SW480 (cell line): ENCODE measurements at regions not wholly inside any gene's neighbourhood (a gene's known extent, or its start where the extent isn't known, plus 50 kb on each side); places are given as distances from the start of the nearest gene placed in this dataset.
A peak's percentile ranks its signal among the peaks of the same experiment; 100 is the strongest.

Experiments used
- DNase-seq: peaks from one replicate; pipeline ENCODE4 v3.0.0-alpha.2; 2016; ENCODE audit warnings: low spot score

DNA sequence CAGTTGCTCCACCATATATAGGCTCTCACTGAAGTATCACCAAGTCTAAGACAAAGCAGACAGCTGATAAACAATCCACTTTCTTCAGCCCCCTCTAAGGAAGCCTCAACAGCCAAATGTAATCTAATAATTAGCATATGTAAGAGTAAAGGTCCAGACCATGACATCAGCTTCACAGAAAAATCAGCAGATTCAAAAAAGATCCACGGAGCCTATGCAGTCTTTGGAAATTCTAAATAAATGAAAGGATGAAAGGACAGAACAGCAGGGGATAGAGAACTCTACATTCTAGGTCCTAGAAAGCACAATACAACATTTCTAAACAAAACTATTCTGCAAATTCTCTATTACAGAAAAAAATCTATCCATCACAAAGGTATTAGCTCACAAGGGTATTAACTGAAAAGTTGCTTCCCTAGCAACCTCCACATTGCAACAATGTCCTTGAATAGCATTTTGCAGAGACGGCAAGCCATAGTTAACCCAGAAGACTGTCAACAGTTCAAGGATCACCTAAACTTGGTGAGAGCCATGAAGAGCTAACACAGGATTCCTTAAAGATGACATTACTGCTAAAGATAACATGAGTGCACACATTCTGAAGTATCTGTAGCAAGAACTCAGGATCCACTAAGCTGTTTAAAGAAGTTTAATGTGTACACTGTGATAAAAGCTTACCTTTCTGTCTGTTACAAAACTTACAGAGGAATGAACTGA, 74.3 kb downstream of the SIPA1L2 start:
- DNase-seq = no peak

DNA sequence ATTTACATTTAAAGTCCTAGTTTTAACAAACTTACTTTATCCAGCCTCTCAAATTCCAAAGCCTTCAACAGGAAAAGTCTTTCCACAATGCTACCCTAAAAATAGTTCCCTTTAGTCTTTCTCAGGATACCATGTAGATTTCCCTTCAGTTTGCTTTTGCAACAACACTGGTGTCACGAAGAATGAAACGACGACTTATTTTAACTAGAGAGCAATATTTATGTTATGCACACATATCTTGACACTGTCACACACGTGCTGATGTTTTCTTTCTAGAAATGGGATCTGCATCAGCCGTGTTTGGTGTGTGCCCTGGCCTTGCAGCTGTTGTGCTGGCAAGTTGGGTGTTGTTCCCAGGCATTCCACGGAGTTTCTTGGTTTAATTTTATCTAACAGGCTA, 75.5 kb downstream of the SIPA1L2 start:
- no peak for DNase-seq

DNA sequence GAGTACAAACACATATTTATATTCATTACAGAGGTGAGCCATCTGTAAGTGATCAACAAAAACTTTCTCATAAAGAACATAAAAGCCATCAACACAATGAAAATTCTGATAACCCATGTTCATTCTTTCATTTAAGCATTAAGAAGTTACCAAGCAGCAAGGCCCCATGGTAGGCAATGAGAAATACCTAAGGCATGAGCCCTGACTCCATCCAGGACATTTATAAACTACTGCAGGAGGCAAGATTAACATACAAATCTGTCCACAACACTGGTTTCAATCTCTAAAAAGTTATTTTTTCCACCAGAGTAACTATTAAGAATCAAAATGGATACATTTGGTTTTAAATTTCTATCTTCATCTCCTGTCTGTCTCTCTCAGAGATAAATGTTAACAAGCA, 76.1 kb downstream of the SIPA1L2 start:
- DNase-seq = no peak

DNA sequence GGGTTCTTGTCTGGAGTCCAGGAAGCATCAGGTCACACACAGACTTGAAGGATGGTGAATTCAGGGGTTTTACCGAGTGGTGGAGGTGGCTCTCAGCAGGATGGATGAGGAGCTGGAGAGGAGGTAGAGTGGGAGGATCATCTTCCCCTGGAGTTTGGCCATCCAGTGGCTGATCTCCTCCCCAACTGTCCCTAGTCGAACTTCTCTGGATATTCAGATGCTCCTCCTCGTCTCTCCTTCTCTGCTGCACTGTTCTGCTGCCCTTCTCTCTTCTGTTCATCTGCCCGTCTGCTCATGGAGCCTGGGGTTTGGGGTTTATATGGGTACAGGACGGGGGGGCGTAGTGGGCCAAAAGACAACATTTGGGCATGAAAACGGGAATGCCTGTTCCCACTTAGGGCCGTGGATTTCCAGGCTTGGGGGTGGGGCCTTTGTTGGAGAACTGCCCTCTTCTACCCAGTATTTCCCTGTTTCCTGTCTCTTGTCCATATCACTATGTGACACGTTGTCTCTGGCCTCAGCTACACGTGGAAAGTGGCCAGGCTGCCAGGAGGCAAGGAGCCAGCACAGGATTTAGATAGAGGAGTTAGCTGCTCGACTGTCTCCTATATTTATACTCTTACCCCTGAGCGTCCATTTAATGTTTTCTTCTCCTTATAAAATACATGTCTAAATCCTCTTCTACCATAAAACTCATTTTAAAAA, 76.7 kb downstream of the SIPA1L2 start:
- no peak for DNase-seq

DNA sequence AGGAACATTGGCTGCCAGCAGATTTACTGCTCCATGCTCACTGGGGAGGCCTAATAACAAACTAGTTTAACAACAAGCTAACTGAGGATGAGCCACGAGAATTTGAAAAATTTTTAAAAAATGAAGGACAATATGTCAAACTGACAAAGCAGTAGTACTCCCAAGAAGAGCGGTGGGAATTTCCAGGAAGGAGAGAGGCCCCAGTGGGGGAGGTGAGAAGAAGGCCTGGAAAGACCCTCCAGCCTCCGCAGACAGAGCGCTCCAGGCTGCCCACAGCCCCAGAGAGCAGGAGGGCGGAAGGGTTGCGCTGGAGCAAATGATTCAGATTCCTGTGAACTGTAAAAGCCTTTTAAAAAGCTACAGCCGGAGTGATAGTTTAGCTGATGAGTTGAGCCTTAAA, 78.5 kb downstream of the SIPA1L2 start:
- no peak for DNase-seq

DNA sequence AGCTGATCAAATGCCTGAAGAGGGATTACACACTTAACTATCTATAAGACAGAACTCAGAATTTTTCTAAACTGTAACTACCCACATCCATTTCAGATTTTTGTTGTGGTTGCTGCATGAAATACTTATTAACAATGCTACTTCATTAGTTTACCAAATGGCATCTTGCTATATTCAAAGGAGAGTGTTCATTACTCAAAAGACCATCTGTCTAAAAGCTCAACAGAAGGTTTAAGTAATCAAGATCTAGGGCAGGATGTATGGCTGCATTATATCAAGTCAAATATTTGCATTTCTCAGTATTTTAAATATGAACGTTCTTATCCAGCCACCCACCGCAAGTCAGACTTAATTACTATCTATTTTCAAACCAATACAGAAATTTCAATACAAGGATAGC, 79.9 kb downstream of the SIPA1L2 start:
- DNase-seq = no peak

DNA sequence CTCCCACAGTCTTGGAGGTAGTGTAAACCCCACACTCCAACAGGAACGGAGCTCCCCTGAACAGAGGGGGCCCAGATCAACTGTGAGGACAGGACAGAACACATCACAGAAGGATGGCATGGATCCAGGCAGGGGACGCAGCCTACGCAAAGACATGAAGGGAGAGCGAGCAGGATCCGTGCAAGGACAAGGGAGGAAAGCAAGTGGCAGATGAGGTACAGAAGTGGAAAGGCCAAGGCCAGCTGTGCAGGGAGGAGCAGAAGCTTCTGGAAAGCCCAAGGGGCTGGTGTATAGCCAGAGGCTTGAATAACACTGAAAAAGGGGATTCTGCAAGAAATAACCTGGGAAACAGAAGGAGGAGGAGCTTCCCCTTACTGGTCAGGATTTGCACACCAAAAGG, 81.2 kb downstream of the SIPA1L2 start:
- DNase-seq = no peak

DNA sequence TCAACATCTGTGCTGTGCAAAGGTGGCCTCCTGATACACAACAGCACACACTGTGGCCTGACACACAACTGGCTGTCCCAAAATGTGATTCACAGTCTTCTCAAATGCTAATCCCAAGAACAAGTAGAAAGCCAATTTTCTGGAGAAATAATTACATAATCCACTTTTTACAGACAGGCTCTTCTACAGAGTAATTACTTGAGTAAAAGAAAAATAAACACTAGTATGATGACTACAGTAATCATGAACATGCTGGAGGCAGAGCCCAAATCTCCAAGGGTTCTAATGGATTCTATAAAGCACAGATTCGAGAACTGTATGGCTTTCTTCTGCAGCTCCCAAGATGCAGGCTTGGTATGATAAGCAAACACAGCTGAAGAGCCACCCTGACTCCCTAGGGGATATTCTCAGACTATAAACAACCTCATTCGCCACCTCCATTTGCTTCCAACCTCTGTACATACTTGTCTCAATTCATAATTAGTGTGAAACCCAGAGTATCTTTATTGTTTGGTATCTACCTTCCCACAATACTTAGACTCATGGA, 81.9 kb downstream of the SIPA1L2 start:
- DNase-seq = no peak

DNA sequence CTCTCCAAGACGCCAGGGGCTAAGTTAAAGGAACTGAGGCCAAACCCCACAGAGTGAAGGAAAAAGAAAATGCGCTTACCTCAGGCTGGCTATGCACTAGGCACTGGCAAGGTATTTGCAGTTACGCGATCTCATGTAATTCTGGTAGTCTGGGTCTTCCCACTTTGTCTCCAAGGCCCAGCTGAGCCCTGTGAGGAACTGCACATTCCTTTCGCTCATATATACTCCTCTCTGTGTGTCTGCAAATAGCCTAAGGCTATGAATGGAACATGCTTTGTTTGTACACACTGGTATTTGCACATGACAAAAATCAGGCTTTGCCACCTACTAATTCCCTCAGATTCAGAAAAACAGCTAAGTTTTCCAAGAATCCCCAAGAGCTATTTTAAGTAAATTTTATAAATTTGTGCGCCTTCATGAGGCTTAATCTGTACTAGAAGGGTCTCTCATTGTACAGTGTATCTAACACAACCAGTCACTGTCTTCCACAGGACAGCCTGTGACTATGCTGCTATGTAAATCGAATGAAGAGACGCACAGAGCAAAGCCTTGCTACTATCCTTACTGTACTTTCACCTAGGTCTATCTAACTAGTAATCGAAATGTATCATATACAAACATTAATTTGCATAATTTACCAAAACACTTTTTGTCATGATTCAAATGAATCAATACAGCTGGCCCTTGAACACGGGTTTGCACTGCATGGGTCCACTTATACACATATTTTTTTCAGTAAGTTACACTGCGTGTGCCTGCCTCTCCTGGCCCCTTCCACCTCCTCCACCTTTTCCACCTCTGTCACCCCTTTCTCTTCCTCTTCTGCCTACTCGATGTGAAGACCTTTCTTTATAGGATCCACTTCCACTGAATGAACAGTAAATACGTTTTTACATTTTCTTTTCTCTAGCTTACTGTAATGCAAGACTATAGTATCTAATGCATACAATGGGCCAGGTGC, 87.0 kb downstream of the SIPA1L2 start:
- DNase-seq = no peak

DNA sequence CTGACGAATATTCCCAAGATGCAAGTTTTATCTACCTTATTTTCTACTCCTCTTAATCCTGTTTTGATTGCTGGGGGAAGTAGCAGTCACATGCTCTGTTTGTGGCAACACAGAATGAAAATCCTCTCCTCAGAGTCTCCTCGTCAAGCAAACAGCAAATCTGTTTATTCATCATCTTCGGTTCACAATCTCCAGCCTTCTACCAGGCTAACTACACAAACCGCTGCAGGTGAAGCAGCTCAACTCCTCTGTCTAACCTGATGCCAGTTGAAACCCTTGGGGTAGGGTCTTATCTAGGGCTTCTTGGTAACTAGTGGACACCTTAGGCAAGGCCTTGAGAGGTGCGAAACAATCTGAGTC, 91.0 kb downstream of the SIPA1L2 start:
- no peak for DNase-seq

DNA sequence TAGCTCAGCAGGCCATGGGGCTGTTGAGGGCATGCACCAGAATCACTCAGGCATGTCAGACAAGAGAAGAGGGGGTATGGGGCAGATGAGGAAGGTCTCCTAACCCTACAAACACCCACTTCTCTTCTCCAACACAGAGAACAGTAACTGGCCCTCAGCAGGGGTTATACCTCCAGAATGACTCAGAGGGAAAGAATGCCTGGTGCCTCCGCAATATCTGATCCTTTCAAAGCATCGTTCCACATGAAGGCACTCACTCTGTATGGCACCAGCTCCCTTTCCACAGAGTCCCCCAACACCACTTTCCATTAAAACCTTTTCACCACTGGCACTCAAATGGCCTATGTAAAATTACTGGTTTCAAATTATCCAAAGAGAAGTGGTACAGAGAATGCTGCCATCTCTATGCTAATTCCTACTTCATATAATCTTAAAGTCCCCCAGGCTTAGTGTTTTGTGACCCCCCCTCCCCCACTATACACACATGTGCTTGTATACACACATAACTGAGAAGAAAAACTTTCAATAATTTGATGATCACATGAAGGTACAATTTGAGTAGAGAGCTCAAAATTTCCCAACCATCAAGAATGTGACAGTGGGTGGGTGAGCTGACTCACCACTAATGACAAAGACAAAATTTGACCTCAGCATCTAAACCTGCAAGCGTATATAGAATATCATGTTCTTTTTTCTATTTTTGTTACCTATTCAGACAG, 91.5 kb downstream of the SIPA1L2 start:
- DNase-seq = peak; percentile 84

DNA sequence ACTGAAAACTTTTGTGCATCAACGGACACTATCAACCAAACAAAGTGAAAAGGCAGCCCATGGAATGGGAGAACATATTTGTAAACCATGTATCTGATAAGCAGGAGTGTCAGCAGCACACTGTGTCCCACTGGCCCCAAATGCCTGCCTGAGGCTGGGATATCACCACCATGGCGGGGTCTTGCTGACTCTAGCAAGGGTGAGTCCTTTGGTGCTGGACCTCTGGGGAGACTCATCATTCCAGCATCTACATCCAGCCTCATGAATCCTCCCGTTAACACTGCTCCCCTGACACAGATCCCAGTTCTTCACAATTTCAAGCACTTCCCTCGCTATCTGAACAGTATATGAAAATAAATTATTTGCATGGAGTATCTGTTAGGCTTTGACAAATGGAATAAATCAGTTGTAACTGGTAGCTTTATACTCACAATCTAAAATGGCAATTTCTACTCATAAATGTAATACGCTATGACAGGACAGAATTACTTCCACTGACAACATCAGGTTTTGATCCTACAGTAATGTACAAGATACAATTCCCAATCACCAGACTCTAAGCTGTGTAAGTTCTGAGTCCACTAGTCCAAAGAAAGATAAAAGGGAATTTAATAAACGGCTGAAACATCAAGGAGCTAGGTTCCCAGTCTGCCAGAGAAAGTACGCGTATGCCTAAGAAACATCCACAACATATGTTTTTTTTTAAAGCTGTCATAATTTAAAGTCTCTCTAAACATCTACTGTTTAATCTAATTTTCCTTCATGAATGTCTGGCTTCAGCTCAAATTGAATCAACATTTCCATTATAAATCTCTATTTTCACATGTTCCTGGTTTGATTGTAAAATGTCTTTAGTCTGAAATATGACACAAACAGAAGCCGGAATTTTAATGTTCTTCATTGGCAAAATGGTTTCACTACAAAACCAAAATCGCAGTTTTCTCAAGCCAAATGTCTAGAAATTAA, 95.1 kb downstream of the SIPA1L2 start:
- no peak for DNase-seq

DNA sequence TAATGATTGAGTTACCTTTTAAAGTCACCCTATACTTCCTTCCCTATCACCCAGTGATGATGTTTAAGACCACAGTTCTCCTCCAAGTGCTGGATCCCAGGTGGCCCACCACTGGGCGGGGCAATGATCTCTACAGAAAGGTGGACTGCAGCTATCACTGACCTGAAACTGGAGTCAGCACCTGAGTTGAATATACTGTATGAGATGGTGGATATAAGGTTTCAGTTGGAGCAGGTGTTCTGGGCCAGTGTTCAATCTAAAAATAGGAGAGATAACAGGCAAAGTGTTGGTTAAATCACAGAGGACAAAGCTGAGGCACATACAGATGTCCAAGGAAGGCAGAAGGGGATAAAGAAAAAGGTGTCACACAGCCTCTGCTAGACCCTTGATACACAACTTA, 96.6 kb downstream of the SIPA1L2 start:
- DNase-seq = no peak

DNA sequence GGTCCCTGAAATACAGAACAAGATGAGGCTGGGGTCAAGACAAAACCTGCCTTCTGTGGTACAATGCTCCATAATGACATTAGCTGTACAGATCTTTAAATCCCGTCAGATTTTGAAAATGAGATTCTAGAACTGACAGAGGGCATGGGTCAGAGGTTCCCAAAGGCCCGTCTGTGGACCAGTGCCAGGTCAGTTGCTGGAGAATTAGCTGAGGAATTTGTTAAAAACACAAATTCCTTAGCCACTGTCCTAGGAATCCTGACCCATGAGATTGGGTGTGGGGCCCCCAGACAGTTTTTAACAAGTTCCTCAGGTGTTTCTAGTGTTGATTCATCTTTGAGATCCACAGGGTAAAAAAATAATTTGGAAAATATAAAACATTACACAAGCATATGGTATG, 97.0 kb downstream of the SIPA1L2 start:
- DNase-seq = no peak

DNA sequence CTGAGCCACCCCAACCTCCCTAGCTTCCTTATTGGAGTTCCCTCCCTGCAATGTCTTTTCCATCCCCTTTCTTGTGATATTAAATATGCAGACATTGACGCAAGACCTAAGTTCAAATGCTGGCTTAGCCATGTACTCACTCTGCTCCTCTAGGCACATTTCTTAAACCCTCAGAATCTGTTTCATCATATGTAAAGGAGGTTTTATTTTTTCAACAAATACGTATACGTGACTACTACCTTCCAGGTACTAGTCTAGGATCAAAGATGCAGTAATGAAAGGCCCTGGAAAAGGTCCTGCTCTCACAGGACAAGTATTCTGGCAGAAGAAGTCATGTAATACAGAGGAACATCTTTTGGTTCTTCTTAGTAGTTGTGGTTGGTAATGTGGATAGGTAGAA, 98.6 kb downstream of the SIPA1L2 start:
- no peak for DNase-seq

DNA sequence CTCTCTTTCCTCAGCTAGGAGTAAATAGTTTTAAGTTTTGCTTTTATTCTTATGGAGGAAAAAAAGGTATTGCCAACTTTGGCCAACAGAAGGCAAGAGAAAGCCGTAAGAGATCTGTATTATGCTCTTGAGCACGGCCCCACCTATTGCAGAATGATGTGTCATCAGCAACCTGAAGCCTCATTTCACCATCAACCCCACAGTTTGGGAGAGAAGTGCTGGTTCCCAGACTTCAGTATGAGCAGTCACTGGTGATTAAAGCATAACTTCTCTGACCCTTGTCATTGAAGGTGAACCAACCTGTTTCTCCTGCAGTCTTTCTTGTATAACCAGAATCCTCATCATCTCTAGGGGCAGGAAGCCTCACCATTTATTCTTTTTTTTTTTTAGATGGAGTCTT, 100.2 kb downstream of the SIPA1L2 start:
- DNase-seq = no peak

DNA sequence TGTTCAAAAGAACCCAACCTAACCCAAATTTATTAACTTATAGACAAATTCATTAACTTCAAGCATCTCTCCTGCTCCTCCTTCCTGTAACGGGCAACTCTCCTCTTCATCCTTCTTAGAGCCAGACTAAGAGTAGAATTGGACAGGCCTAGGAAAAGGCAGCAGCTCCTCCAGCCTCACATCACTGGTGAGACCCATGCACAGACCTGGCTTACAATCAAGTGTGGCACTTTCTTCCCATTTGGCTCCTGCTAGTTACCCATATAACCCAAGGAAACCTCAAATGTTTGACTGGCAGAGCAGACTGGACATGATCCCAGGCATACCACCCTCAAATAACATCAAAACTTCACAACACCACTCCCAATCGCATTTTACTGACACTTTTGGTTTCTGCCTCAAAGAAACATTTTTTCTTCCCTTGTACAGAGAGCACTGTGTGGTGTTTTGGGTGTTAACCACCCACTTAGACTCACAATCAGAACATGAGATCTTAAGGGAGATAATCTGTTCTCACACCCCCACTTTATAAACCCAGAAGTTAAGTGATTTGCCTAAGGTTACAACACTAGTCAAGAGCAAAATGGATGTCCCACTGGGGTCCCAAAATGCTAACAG, 101.4 kb downstream of the SIPA1L2 start:
- no peak for DNase-seq

DNA sequence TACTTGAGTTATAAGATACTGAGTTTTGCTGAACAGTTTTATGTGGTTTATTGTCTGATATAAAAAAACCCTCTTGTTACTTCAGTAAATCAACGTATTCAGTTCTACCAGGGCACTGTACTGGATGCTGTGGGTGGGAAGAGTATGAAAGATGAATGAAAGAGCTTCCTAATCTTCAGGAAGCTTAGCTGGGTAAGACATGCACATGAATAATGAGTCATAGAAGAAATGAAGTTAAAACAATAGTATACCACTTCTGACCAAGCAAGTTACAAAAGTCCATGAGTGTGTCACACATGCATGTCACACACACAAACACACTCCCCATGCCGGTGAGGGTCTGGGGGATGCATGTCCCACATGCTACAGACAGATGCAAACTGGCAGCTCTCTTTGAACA, 105.9 kb downstream of the SIPA1L2 start:
- no peak for DNase-seq

DNA sequence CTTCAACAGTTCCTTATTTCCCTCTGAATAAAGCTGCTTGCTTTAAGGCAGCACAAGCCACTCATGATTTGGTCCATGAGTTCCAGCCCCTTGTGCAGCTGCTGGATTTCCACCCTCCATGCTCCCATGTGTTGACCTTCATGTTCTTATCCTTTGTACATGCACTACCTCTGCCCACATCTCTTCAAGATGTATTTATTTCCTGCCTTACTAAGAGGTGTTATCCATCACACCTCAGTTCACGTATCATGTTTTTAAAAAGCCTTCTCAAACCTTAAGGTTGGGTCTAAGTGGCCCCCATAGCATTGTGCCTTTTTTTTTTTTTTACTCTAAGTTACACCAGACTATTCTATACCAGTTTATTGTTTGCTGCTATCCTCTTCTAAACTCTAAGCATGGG, 107.7 kb downstream of the SIPA1L2 start:
- no peak for DNase-seq

DNA sequence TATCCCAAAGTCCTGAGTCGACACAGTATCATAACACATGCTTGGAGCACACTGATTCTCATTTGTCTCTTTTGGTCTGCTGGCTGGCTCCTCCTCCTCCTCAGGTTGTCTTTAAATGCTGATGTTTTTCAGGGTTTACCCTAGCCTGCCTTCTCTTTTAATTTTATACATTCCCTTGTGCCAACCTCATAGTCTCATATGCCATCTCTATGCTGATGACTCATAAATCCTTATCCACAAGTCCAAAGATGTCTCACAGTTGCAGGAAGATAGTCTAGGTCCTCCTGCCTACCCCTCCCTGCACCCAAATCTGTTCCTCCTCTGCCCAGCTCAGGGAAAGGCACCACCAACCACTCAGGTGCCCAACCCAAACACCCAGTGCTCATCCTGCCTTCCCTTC, 108.3 kb downstream of the SIPA1L2 start:
- no peak for DNase-seq
